ENCODE measurements at regions not wholly inside any gene's neighbourhood (a gene's known extent, or its start where the extent isn't known, plus 50 kb on each side); places are given as distances from the start of the nearest gene placed in this dataset.
A peak's percentile ranks its signal among the peaks of the same experiment; 100 is the strongest.
"Not testable (repeated sequence)": the region's sequence is repeated elsewhere in the genome, so short reads cannot be mapped to it uniquely, and the experiment has no call there.

- H3K27ac Mint-ChIP-seq; DNase-seq (ENCODE audit: low spot score in 2 of 2); ATAC-seq; H3K36me3 Mint-ChIP-seq: not testable (repeated sequence)
- H3K9me3 Mint-ChIP-seq: peaks cover 4 to 16% of the 10 kb centered on the region in 2 donors
Observed at GRCh38 chr2:85969367-85969766, 80.6 kb upstream of the ST3GAL5 start.

DNA sequence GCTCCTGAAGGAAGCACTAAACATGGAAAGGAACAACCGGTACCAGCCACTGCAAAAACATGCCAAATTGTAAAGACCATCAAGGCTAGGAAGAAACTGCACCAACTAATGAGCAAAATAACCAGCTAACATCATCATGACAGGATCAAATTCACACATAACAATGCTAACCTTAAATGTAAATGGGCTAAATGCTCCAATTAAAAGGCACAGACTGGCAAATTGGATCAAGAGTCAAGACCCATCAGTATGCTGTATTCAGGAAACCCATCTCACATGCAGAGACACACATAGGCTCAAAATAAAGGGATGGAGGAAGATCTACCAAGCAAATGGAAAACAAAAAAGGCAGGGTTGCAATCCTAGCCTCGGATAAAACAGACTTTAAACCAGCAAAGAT, 77.0 kb upstream of the ST3GAL5 start:
- Mint-ChIP-seq H3K36me3 (peaks cover 9 to 13% of the 10 kb centered on the region in 2 donors), H3K9me3 (peaks cover 0 to 14% of the 10 kb centered on the region in 2 donors)
- DNase-seq (ENCODE audit: low spot score in 2 of 2); H3K27ac Mint-ChIP-seq; ATAC-seq: not testable (repeated sequence)

DNA sequence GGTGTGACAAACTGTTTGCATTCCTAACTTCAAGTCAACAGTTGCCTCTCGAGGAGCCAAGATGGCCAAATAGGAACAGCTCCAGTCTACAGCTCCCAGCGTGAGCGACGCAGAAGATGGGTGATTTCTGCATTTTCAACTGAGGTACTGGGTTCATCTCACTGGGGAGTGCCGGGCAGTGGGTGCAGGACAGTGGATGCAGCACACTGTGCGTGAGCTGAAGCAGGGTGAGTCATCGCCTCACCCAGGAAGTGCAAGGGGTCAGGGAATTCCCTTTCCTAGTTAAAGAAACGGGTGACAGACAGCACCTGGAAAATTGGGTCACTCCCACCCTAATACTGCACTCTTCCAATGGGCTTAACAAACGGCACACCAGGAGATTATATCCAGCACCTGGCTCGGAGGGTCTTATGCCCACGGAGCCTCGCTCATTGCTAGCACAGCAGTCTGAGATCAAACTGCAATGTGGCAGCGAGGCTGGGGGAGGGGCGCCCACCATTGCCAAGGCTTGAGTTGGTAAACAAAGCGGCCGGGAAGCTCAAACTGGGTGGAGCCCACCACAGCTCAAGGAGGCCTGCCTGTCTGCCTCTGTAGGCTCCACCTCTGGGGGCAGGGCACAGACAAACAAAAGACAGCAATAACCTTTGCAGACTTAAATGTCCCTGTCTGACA, 75.1 kb upstream of the ST3GAL5 start:
- not testable (repeated sequence) for DNase-seq (ENCODE audit: low spot score in 2 of 2); ATAC-seq; H3K27ac Mint-ChIP-seq
- peaks cover 9 to 13% of the 10 kb centered on the region in 2 donors for H3K36me3 Mint-ChIP-seq
- H3K9me3 Mint-ChIP-seq: peaks cover 0 to 14% of the 10 kb centered on the region in 2 donors

GRCh38 chr2:85963068-85963467, 74.3 kb upstream of the ST3GAL5 start:
- H3K27ac Mint-ChIP-seq: no peak overlapping the region
- ATAC-seq (peak in 1 of 2 donors; percentile 59), DNase-seq (ENCODE audit: low spot score in 2 of 2) (no peak)
- peaks cover 0 to 14% of the 10 kb centered on the region in 2 donors for H3K9me3 Mint-ChIP-seq
- H3K36me3 Mint-ChIP-seq: peaks cover 9 to 13% of the 10 kb centered on the region in 2 donors

- no peak overlapping the region for H3K27ac Mint-ChIP-seq
- no peak for DNase-seq (ENCODE audit: low spot score in 2 of 2)
- H3K36me3 Mint-ChIP-seq: peaks cover 9 to 13% of the 10 kb centered on the region in 2 donors
- no peak for ATAC-seq
- peaks cover 0 to 14% of the 10 kb centered on the region in 2 donors for H3K9me3 Mint-ChIP-seq
Observed at GRCh38 chr2:85961754-85962153, 73.0 kb upstream of the ST3GAL5 start.

DNA sequence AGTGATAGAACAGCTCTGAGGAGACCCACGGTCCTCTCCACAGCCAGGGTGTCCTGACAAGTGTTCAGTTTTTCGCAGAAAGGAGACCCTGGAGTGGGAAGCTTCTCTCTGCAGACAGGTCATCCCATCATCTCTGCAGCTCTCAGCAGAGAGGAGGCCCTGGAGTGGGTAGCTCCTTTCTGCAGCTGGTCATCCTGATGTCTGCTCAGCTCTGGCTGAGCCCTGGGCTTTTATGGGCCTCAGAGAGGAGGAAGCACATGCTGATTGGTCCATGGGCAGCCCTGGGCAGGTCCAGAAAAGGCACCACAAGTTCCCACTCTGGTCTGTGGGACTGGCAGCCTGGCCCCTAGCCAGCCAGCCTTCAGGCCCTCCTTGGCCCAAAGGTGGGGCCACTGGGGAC, 72.3 kb upstream of the ST3GAL5 start:
- no peak overlapping the region for H3K27ac Mint-ChIP-seq
- DNase-seq (ENCODE audit: low spot score in 2 of 2): no peak
- peaks cover 9 to 13% of the 10 kb centered on the region in 2 donors for H3K36me3 Mint-ChIP-seq
- H3K9me3 Mint-ChIP-seq: peaks cover 0 to 14% of the 10 kb centered on the region in 2 donors
- no peak for ATAC-seq

DNA sequence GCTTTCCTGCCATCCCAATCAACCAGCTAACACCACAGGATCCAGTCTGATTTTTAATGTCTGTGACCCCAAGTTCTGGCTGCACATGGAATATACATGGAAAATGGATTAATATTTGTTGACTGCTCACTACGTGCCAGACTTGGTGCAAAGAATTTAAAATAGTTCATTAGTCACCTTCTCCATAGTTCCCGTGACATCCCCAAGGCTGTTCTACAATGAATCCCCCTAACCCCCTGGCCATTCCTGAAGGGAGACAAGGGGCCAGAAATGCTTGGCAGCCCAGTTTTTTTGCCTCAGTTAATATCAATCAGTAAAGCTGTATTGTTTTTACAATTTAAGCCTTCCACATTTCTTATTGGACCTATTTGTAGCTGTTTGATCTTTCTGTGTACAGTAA, 71.0 kb upstream of the ST3GAL5 start:
- Mint-ChIP-seq H3K27ac (no peak overlapping the region), H3K9me3 (peaks cover 0 to 9% of the 10 kb centered on the region in 2 donors), H3K36me3 (peaks cover 7 to 8% of the 10 kb centered on the region in 2 donors)
- ATAC-seq (no peak), DNase-seq (ENCODE audit: low spot score in 2 of 2) (no peak)

DNA sequence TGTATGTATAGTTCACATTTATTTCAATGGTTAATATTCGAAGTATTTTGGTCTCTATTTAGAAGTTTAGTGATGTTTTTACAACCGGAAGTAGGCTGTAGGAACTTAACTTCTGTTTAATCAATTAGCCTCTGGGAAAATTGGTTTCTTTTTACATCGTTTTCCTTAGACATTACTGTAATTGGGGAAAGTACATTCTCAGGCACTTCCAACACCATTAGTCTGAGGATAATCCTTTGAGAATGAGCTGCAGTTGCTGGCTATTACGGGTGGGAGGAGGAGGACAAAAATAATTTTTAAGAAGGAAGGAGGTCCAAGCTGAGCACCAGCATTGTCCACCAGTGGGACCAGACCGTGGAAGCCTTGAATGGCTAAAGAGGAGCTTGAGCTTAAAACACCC, 70.4 kb upstream of the ST3GAL5 start:
- Mint-ChIP-seq H3K9me3 (peaks cover 0 to 8% of the 10 kb centered on the region in 2 donors), H3K27ac (no peak overlapping the region), H3K36me3 (peaks cover 5 to 6% of the 10 kb centered on the region in 2 donors)
- DNase-seq (ENCODE audit: low spot score in 2 of 2): no peak
- no peak for ATAC-seq

DNA sequence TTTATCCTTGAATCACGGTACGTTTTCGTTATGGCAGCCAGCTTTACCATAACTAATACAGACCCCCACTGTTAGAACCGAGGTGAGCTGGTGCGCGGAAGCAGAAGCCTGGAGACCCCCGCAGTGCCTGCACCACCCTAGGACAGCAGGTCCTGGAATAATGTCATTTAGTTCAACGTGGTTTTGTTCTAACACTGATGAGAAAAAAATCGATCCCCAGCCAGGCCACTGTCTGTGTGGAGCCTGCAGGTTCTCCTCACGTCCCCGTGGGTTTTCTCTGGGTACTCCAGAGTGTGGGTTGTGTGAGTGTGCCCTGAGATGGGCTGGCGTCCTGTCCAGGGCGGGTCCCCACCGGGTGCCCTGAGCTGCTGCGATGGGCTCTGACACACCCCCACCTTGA, 69.9 kb upstream of the ST3GAL5 start:
- H3K27ac Mint-ChIP-seq: no peak overlapping the region
- H3K9me3 Mint-ChIP-seq: peaks cover 0 to 8% of the 10 kb centered on the region in 2 donors
- DNase-seq (ENCODE audit: low spot score in 2 of 2): no peak
- H3K36me3 Mint-ChIP-seq: peaks cover 5 to 6% of the 10 kb centered on the region in 2 donors
- ATAC-seq: no peak

- DNase-seq (ENCODE audit: low spot score in 2 of 2): no peak
- Mint-ChIP-seq H3K36me3 (peaks cover 0 to 4% of the 10 kb centered on the region in 2 donors), H3K9me3 (peaks cover 0 to 2% of the 10 kb centered on the region in 2 donors), H3K27ac (peak overlapping the region in 1 of 2 donors; percentile 6)
- ATAC-seq: no peak
Observed at GRCh38 chr2:85957256-85957655, 68.5 kb upstream of the ST3GAL5 start.

DNA sequence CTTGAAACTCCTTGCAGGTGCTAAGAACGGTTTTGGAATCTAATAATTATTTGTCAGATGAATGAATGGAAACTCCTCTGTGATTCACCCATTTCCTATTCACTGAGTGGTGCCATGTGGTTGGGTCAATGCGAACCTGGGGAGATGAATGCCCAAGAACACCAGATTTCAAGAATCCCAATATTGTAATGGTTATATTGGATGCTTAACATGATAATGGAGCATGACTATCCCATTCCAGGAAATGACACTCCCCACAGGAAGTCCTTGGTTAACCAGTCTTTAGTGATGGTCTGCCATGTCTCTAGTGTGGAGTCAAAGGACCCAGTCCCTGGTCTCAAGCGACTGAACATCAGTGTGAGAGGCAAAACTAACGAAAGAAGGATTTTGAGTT, 67.9 kb upstream of the ST3GAL5 start:
- no peaks in the 10 kb centered on the region for H3K36me3 Mint-ChIP-seq
- peak overlapping the region in 1 of 2 donors; percentile 6 for H3K27ac Mint-ChIP-seq
- no peaks in the 10 kb centered on the region for H3K9me3 Mint-ChIP-seq
- DNase-seq (ENCODE audit: low spot score in 2 of 2) (no peak), ATAC-seq (no peak)

DNA sequence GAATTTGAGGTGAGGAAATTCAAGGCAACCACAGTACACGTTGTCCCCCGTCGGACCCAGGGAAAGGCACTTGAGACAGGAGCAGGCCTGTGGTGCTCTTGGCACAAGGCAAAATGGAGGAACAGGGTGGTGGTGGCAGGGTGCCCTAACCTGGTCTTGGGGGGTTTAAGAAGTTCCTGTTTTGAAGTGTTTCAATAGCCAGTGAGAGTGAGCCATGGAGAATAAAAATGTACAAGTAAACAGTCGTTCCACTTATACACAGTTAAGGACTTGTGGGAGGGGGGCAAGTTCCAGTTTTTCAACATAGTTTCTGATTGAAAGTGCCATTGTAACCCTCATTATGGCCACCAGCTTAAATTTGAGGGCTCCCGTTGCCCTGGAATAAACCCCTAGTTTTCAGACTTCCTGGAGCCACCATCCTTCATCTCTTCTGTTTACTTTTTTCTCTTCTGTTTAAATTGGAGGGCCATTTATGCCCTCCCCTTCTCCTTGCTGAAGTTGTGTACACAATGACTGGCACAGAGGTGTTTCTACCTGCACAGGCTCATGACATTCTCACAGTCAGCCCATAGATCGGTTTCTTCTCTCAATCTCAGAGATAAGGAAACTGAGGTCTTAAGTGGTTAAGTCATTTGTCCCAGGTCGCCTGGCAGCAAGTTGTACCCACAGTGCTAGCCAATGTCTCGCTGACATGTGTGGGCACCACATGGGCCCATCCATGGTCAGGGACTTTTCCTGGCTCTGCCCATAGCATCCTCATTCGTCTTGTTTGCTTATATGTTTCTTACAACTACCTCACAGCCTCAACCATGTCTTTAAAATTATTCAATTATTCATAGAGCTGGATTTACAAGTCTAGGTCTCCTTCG, 66.0 kb upstream of the ST3GAL5 start:
- no peaks in the 10 kb centered on the region for H3K36me3 Mint-ChIP-seq
- ATAC-seq: no peak
- H3K27ac Mint-ChIP-seq: peak overlapping the region in 1 of 2 donors; percentile 66
- no peaks in the 10 kb centered on the region for H3K9me3 Mint-ChIP-seq
- no peak for DNase-seq (ENCODE audit: low spot score in 2 of 2)

GRCh38 chr2:85954192-85954589, 65.4 kb upstream of the ST3GAL5 start:
- no peaks in the 10 kb centered on the region for H3K9me3 Mint-ChIP-seq
- no peaks in the 10 kb centered on the region for H3K36me3 Mint-ChIP-seq
- DNase-seq (ENCODE audit: low spot score in 2 of 2): no peak
- no peak for ATAC-seq
- H3K27ac Mint-ChIP-seq: no peak overlapping the region

DNA sequence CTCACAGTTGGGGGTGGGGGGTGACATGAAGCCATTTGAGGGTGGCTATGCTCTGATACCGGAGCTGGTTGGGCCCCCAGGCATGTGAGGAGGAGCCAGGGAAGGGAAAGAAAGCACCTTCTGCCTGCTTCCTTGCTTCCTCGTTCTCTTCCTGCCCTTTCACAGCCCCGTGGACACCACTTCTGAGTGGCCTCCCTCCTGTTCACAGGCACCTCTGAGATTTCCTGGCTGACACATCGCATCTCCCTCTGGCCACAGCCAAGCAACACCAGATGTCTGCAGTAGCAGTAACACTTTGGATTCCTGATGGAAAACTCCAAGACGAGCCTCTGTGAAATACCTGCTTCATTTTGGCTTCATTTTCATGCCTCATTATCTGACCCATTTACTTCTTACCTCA, 64.7 kb upstream of the ST3GAL5 start:
- H3K36me3 Mint-ChIP-seq: no peaks in the 10 kb centered on the region
- H3K9me3 Mint-ChIP-seq: no peaks in the 10 kb centered on the region
- ATAC-seq (no peak), DNase-seq (ENCODE audit: low spot score in 2 of 2) (no peak)
- no peak overlapping the region for H3K27ac Mint-ChIP-seq

- ATAC-seq (no peak), DNase-seq (ENCODE audit: low spot score in 2 of 2) (no peak)
- H3K27ac Mint-ChIP-seq: no peak overlapping the region
- peaks cover 4 to 5% of the 10 kb centered on the region in 2 donors for H3K9me3 Mint-ChIP-seq
- H3K36me3 Mint-ChIP-seq: peaks cover 0 to 5% of the 10 kb centered on the region in 2 donors
Observed at GRCh38 chr2:85952196-85952734, 63.5 kb upstream of the ST3GAL5 start.

DNA sequence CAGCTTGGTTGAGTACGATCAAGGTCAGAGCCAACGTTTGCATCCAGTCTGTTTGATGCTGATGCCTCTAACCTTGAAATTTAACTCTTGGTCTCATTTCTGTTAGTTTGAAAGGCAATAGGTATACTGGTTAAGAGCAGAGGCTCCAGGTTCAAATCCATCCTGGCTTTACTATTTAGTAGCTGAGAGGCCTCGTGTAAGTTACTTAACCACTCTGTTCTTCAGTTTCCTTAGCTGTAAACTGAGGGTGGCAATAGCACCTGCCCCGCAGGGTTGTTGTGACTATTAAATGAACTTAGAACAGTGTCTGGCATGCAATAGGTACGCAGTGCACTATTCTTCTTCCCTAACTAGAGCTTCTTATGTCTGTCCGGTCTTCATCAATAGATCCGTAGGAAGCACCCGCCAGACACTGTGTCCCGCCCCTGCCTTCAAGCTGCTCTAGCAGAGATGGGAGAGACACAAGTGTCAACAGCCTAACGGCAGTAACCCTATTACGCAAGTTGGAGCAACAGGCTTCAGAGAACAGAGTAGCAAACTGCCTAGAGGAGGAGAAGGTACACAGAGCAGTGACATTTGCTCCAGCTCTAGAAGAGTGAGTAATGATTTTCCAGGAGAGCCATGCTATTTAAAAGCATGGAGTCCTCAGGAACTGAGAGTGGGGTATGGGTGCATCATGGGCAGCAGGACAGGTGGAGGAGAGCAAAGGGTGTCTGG, 62.7 kb upstream of the ST3GAL5 start:
- DNase-seq (ENCODE audit: low spot score in 2 of 2) (no peak), ATAC-seq (no peak)
- no peak overlapping the region for H3K27ac Mint-ChIP-seq
- H3K36me3 Mint-ChIP-seq: peaks cover 0 to 5% of the 10 kb centered on the region in 2 donors
- H3K9me3 Mint-ChIP-seq: peaks cover 4 to 5% of the 10 kb centered on the region in 2 donors

DNA sequence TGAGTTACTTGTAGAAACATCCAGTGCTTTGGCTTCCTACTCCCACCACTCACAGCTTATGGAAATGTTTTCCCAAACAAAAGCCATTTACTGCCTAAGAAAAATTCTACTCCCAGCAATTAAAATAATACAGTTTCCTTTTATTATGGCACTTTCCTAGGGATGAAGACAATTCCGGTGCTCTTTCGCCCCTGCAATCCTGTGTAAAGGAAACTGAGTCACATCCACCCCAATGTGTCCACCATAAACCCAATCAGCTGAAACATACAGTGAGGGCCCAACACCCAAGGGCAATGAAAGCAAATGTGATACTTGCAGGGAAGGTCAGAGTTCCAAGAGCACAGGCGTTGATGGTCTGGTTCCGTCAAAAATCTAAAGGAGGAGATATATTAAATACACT, 62.0 kb upstream of the ST3GAL5 start:
- ATAC-seq (no peak), DNase-seq (ENCODE audit: low spot score in 2 of 2) (no peak)
- H3K27ac Mint-ChIP-seq: no peak overlapping the region

More for the DNA sequence above, 62.0 kb upstream of the ST3GAL5 start:
- Mint-ChIP-seq H3K9me3 (peaks cover 4 to 5% of the 10 kb centered on the region in 2 donors), H3K36me3 (peaks cover 0 to 5% of the 10 kb centered on the region in 2 donors)
